Gastroesophageal sphincter (tissue), 3 donors: ENCODE measurements at regions not wholly inside any gene's neighbourhood (a gene's known extent, or its start where the extent isn't known, plus 50 kb on each side); places are given as distances from the start of the nearest gene placed in this dataset.

ENCODE experiments used
- CTCF ChIP-seq, 4 experiments: fragments of 200-600 bp in 2 of 4; fragments of 450-650 bp in 2 of 4; sonication (generic) in 1 of 4; IDR thresholded peaks; one replicate each; pipeline ENCODE4 v1.5.1; 2017 to 2019; ENCODE audit warnings: antibody characterized with exemption in 4 of 4, mild to moderate bottlenecking in 2 of 4, moderate library complexity in 2 of 4
- POLR2A ChIP-seq, 2 donors: fragments of 450-650 bp; IDR thresholded peaks; one replicate each; pipeline ENCODE4 v1.6.1; 2017; ENCODE audit warnings: antibody characterized with exemption in 2 of 2, mild to moderate bottlenecking in 2 of 2, moderate library complexity in 1 of 2

GRCh38 chr15:26156051-26156450 lies 292.9 kb upstream of the ATP10A start:
- no peak for TF ChIP-seq CTCF (IDR thresholded peaks at IDR 0.05)
- no peak for TF ChIP-seq POLR2A (IDR thresholded peaks at IDR 0.05)
